CD4-positive, alpha-beta T cell (primary cell): ENCODE measurements at regions not wholly inside any gene's neighbourhood (a gene's known extent, or its start where the extent isn't known, plus 50 kb on each side); places are given as distances from the start of the nearest gene placed in this dataset.

Source experiments
- ATAC-seq: fragments of 200-7000 bp; cut with Tn5 transposase; one replicate; pipeline ENCODE4 v1.10.0; 2022; ENCODE audit warnings: mild to moderate bottlenecking; ENCODE audit not compliant: poor library complexity
- CTCF ChIA-PET: fragments of 350-600 bp; sonication (Branson Sonifier 250); formaldehyde crosslinking; loops from one replicate; lab custom pipeline; 2021; ENCODE audit warnings: antibody characterized with exemption, inconsistent platforms; lab: Charles Lee
- POLR2A ChIA-PET: fragments of 350-600 bp; sonication (Branson Sonifier 250); formaldehyde crosslinking; loops from one replicate; lab custom pipeline; 2021; ENCODE audit warnings: antibody characterized with exemption, inconsistent platforms; lab: Charles Lee
- DNase-seq, 14 experiments: peaks; one replicate each; pipeline ENCODE4 v3.0.0-alpha.2; 2013 to 2020; ENCODE audit warnings: mixed read lengths in 2 of 14
- H3K27ac ChIP-seq, 2 donors: one replicate each; pipeline versions ENCODE4 v1.5.1 to v1.7.0; 2013; ENCODE audit warnings: low read length in 2 of 2, low read depth in 1 of 2, mild to moderate bottlenecking in 1 of 2
- H3K27me3 ChIP-seq, 2 experiments: 1 replicate in 1 of 2; 2 replicates in 1 of 2; pipeline versions ENCODE4 v1.6.1 to v1.7.0; 2013; ENCODE audit warnings: low read length in 2 of 2, control low read depth in 1 of 2, mild to moderate bottlenecking in 1 of 2, moderate library complexity in 1 of 2; ENCODE audit not compliant: insufficient read depth in 2 of 2, control insufficient read depth in 1 of 2
- H3K36me3 ChIP-seq: one replicate; pipeline ENCODE4 v1.6.1; 2013; ENCODE audit warnings: low read length, control low read depth; ENCODE audit not compliant: insufficient read depth
- H3K4me1 ChIP-seq: one replicate; pipeline ENCODE4 v1.6.1; 2013; ENCODE audit warnings: low read length, control low read depth; ENCODE audit not compliant: insufficient read depth
- H3K4me3 ChIP-seq: one replicate; pipeline ENCODE4 v1.5.1; 2013; ENCODE audit warnings: mild to moderate bottlenecking, low read length, moderate library complexity
- H3K9me3 ChIP-seq, 2 experiments: 1 replicate in 1 of 2; 2 replicates in 1 of 2; pipeline versions ENCODE4 v1.6.1 to v1.7.0; 2013; ENCODE audit warnings: low read length in 2 of 2, mild to moderate bottlenecking in 2 of 2, control low read depth in 1 of 2, moderate library complexity in 1 of 2; ENCODE audit not compliant: control insufficient read depth in 1 of 2, insufficient read depth in 1 of 2
- H3K27ac Mint-ChIP-seq: one replicate; pipeline ENCODE4 v1.8.0; 2020; ENCODE audit warnings: mixed read lengths
- H3K27me3 Mint-ChIP-seq: one replicate; pipeline ENCODE4 v1.8.0; 2021; ENCODE audit warnings: mixed read lengths
- H3K36me3 Mint-ChIP-seq: one replicate; pipeline ENCODE4 v1.8.0; 2021; ENCODE audit warnings: low read depth, mixed read lengths
- H3K4me1 Mint-ChIP-seq: one replicate; pipeline ENCODE4 v1.8.0; 2021; ENCODE audit warnings: low read depth, mixed read lengths
- H3K4me3 Mint-ChIP-seq: one replicate; pipeline ENCODE4 v1.8.0; 2020; ENCODE audit warnings: mild to moderate bottlenecking, mixed read lengths
- H3K9me3 Mint-ChIP-seq: one replicate; pipeline ENCODE4 v1.8.0; 2020; ENCODE audit warnings: mixed read lengths
- CTCF ChIP-seq: fragments of 200-600 bp; IDR thresholded peaks from one replicate; pipeline ENCODE4 v1.8.0; 2022; ENCODE audit warnings: antibody characterized with exemption, mild to moderate bottlenecking
- intact Hi-C, 2 experiments: fragments of 100-400 bp; cut with DNase I in 1 of 2; cut with micrococcal nuclease in 1 of 2; formaldehyde crosslinking; loops; one replicate each; pipeline versions ENCODE4 v1.15.1 to v1.9.0; 2023 to 2025; cut with DNase I, micrococcal nuclease

- Histone ChIP-seq H3K36me3 (no peaks in the 10 kb centered on the region), H3K4me3 (no peak overlapping the region), H3K27ac (no peak overlapping the region), H3K9me3 (no peaks in the 10 kb centered on the region), H3K27me3 (peaks cover 33 to 40% of the 10 kb centered on the region in 2 experiments), H3K4me1 (no peaks in the 10 kb centered on the region)
- no peak for ATAC-seq
- H3K4me3 Mint-ChIP-seq: no peak overlapping the region
- intact Hi-C loops: no loop called here
- H3K4me1 Mint-ChIP-seq: no peaks in the 10 kb centered on the region
- CTCF ChIA-PET: no interaction called here
- no peak overlapping the region for H3K27ac Mint-ChIP-seq
- no peaks in the 10 kb centered on the region for H3K9me3 Mint-ChIP-seq
- POLR2A ChIA-PET: no interaction called here
- H3K36me3 Mint-ChIP-seq: no peaks in the 10 kb centered on the region
- peaks cover 74% of the 10 kb centered on the region for H3K27me3 Mint-ChIP-seq
- DNase-seq: no peak
- no peak for TF ChIP-seq CTCF
These were observed 141.4 kb upstream of the MKI67 start for GRCh38 chr10:128267581-128267980.

DNA sequence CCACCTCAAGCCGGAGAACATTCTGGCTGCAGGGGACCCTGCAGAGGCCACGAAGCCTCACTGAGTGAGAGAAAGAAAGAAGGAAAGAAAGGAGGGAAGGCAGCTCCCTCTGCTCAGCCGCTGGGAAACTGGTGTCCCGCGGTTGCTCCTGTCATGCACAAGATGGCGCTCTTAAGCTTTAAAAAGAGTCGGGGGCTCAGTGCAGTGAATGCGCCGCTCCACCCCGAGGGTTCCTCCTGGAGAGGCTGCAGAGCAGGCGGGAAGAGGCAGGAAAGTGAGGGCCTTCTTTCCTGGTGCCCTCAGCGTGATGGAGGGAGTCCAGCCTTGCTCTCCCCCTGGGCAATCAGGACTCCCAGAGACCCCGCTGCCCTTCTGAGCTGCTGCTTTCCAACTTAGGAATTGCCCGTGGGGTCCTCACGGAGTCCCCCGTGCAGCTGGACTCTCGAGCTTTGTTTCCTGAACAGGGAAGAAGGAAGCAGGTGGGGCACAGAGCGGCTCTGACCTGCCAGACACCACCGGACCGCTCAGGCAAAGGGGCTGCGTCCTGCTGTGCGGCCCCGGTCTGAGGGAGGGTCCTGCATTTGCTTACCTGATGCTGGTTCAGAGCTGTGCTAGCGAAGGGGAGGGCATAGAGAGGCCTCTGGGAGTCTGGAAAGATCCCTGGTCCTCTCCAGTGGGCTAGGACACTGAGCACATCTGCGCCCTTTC is 141.9 kb upstream of the MKI67 start:
- Histone ChIP-seq H3K27ac (no peak overlapping the region), H3K9me3 (no peaks in the 10 kb centered on the region), H3K27me3 (peaks cover 34 to 36% of the 10 kb centered on the region in 2 experiments), H3K4me1 (no peaks in the 10 kb centered on the region), H3K4me3 (no peak overlapping the region), H3K36me3 (no peaks in the 10 kb centered on the region)
- POLR2A ChIA-PET: no interaction called here
- intact Hi-C loops: no loop called here
- DNase-seq: no peak
- TF ChIP-seq CTCF: no peak
- Mint-ChIP-seq H3K4me1 (no peaks in the 10 kb centered on the region), H3K27ac (no peak overlapping the region), H3K4me3 (no peak overlapping the region), H3K36me3 (no peaks in the 10 kb centered on the region), H3K27me3 (peaks cover 75% of the 10 kb centered on the region), H3K9me3 (no peaks in the 10 kb centered on the region)
- CTCF ChIA-PET: no interaction called here
- no peak for ATAC-seq

DNA sequence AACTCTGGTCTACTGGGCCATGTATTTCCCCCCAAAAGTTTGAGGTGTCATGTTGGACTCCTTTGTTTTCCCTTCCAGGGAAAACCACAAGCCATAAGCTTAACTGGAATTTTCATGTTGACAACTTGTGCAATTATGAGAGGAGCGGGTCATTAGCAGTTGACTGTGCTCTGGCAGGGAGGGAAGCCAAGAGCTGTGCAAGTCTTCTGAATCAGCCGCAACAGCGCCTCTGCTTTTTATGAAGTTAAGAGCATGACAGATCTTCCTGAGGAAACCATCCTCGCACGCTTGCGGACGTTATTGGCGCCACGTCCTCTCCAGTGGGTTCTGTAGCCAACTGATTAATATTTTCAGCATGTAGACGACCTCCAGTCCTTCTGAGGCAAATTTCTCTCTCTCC is 148.7 kb upstream of the MKI67 start:
- DNase-seq (peak in 2 of 14 experiments; percentile 7 to 11), ATAC-seq (no peak)
- TF ChIP-seq CTCF: no peak
- H3K27ac Mint-ChIP-seq: no peak overlapping the region
- H3K36me3 Mint-ChIP-seq: no peaks in the 10 kb centered on the region
- H3K27me3 ChIP-seq: peaks cover 14 to 19% of the 10 kb centered on the region in 2 experiments
- peaks cover 71% of the 10 kb centered on the region for H3K27me3 Mint-ChIP-seq
- H3K27ac ChIP-seq: no peak overlapping the region
- ChIA-PET CTCF (no interaction called here), POLR2A (no interaction called here)
- H3K4me3 Mint-ChIP-seq: peak overlapping the region; percentile 6
- H3K4me3 ChIP-seq: no peak overlapping the region
- intact Hi-C loops: no loop called here
- peaks cover 7% of the 10 kb centered on the region for H3K4me1 Mint-ChIP-seq
- no peaks in the 10 kb centered on the region for H3K36me3 ChIP-seq
- no peaks in the 10 kb centered on the region for H3K9me3 ChIP-seq
- H3K4me1 ChIP-seq: no peaks in the 10 kb centered on the region
- H3K9me3 Mint-ChIP-seq: no peaks in the 10 kb centered on the region
